ENCODE measurements at regions not wholly inside any gene's neighbourhood (a gene's known extent, or its start where the extent isn't known, plus 50 kb on each side); places are given as distances from the start of the nearest gene placed in this dataset.
A peak's percentile ranks its signal among the peaks of the same experiment; 100 is the strongest.

- Histone ChIP-seq H3K4me3 (ENCODE audit: low read length) (no peak overlapping the region), H3K79me1 (ENCODE audit: low read length) (no peaks in the 10 kb centered on the region), H2BK5ac (ENCODE audit: low read length) (no peak overlapping the region), H2BK120ac (ENCODE audit: low read depth, low read length) (no peak overlapping the region), H3K18ac (ENCODE audit: low read length) (no peak overlapping the region), H3K4ac (ENCODE audit: low read depth, low read length) (no peak overlapping the region), H4K5ac (ENCODE audit: low read length) (no peak overlapping the region), H3K9ac (ENCODE audit: low read length) (no peak overlapping the region), H3K4me1 (ENCODE audit: control insufficient read depth, low read depth, low read length) (no peaks in the 10 kb centered on the region), H3K36me3 (ENCODE audit: control insufficient read depth, insufficient read depth, low read length) (no peaks in the 10 kb centered on the region), H3K27me3 (ENCODE audit: insufficient read depth, low read length, poor library complexity) (no peaks in the 10 kb centered on the region), H3K56ac (ENCODE audit: low read length) (no peak overlapping the region), H3K23ac (ENCODE audit: low read length) (no peak overlapping the region), H3K4me2 (ENCODE audit: low read length) (no peak overlapping the region), H2AK5ac (ENCODE audit: low read length) (no peak overlapping the region), H2BK15ac (replicated peaks; ENCODE audit: low read depth) (no peak overlapping the region), H4K8ac (ENCODE audit: low read depth, low read length) (no peak overlapping the region), H3K27ac (ENCODE audit: low read depth, low read length) (no peak overlapping the region), H3K79me2 (ENCODE audit: control insufficient read depth, insufficient read depth, low read length) (no peaks in the 10 kb centered on the region)
- no CpG with 5 or more reads among the region's 12 CpGs for WGBS (ENCODE audit: extremely low coverage, insufficient coverage, low lambda C conversion rate)
- DNase-seq = no peak
Observed at GRCh38 chrX:39721566-39722279, 376.0 kb downstream of the BCOR start.

DNA sequence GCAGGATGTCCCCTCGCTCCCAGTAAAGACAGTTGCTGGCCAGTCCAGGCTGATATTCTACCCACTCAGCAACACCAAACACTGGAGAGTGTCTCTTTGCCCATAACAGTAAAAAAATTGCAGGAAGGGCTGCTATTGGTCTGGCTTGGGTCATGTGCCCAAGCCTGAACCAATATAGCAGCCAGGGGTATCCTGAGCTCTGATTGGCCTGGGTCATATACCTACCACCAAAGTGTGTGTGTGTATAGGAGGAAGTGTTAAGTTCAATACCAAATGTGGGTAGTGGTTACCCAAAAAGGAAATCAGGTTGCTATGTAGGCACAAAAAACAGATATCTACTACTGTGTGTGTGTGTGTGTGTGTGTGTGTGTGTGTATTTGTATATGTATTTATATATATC, 373.2 kb downstream of the BCOR start:
- Histone ChIP-seq H3K79me2 (ENCODE audit: control insufficient read depth, insufficient read depth, low read length) (no peaks in the 10 kb centered on the region), H3K4me2 (ENCODE audit: low read length) (no peak overlapping the region), H2AK5ac (ENCODE audit: low read length) (no peak overlapping the region), H3K4me3 (ENCODE audit: low read length) (no peak overlapping the region), H4K8ac (ENCODE audit: low read depth, low read length) (no peak overlapping the region), H3K79me1 (ENCODE audit: low read length) (no peaks in the 10 kb centered on the region), H4K5ac (ENCODE audit: low read length) (no peak overlapping the region), H3K36me3 (ENCODE audit: control insufficient read depth, insufficient read depth, low read length) (no peaks in the 10 kb centered on the region), H2BK5ac (ENCODE audit: low read length) (no peak overlapping the region), H3K4ac (ENCODE audit: low read depth, low read length) (no peak overlapping the region), H3K27me3 (ENCODE audit: insufficient read depth, low read length, poor library complexity) (no peaks in the 10 kb centered on the region), H2BK120ac (ENCODE audit: low read depth, low read length) (no peak overlapping the region), H2BK15ac (replicated peaks; ENCODE audit: low read depth) (no peak overlapping the region), H3K4me1 (ENCODE audit: control insufficient read depth, low read depth, low read length) (no peaks in the 10 kb centered on the region), H3K56ac (ENCODE audit: low read length) (no peak overlapping the region), H3K27ac (ENCODE audit: low read depth, low read length) (no peak overlapping the region), H3K18ac (ENCODE audit: low read length) (no peak overlapping the region), H3K23ac (ENCODE audit: low read length) (no peak overlapping the region), H3K9ac (ENCODE audit: low read length) (no peak overlapping the region)
- WGBS (ENCODE audit: extremely low coverage, insufficient coverage, low lambda C conversion rate) = no CpG with 5 or more reads among the region's 1 CpG
- DNase-seq = no peak

DNA sequence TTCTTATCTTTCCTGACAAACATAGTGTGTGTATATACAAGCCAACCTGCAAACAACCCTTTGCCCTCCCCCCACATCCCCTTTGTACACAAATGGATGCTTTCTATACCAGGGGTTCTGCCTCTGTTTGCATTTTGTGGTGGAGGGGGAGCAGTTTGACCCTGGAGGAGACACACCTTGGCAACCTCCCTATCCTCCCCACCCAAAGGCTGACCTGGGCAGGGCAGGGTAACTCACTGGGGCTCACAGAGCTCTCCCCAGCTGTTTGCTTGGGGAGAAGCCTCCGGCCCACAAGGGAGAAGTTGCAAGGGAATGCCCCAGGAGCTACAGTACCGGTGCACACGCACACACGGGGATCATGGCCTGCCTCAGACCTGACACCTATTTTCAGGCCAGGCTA, 372.6 kb downstream of the BCOR start:
- Histone ChIP-seq H2BK5ac (ENCODE audit: low read length) (no peak overlapping the region), H3K23ac (ENCODE audit: low read length) (no peak overlapping the region), H4K5ac (ENCODE audit: low read length) (no peak overlapping the region), H3K27me3 (ENCODE audit: insufficient read depth, low read length, poor library complexity) (no peaks in the 10 kb centered on the region), H2AK5ac (ENCODE audit: low read length) (no peak overlapping the region), H3K79me1 (ENCODE audit: low read length) (no peaks in the 10 kb centered on the region), H3K36me3 (ENCODE audit: control insufficient read depth, insufficient read depth, low read length) (no peaks in the 10 kb centered on the region), H2BK15ac (replicated peaks; ENCODE audit: low read depth) (no peak overlapping the region), H3K79me2 (ENCODE audit: control insufficient read depth, insufficient read depth, low read length) (no peaks in the 10 kb centered on the region), H3K56ac (ENCODE audit: low read length) (no peak overlapping the region), H3K4me1 (ENCODE audit: control insufficient read depth, low read depth, low read length) (no peaks in the 10 kb centered on the region), H2BK120ac (ENCODE audit: low read depth, low read length) (no peak overlapping the region), H4K8ac (ENCODE audit: low read depth, low read length) (no peak overlapping the region), H3K18ac (ENCODE audit: low read length) (no peak overlapping the region), H3K9ac (ENCODE audit: low read length) (no peak overlapping the region), H3K27ac (ENCODE audit: low read depth, low read length) (no peak overlapping the region), H3K4me3 (ENCODE audit: low read length) (no peak overlapping the region), H3K4me2 (ENCODE audit: low read length) (no peak overlapping the region), H3K4ac (ENCODE audit: low read depth, low read length) (no peak overlapping the region)
- DNase-seq = no peak
- WGBS (ENCODE audit: extremely low coverage, insufficient coverage, low lambda C conversion rate) = no CpG with 5 or more reads among the region's 4 CpGs

GRCh38 chrX:39725928-39726619, 371.7 kb downstream of the BCOR start:
- DNase-seq = no peak
- WGBS (ENCODE audit: extremely low coverage, insufficient coverage, low lambda C conversion rate) = no CpG with 5 or more reads among the region's 13 CpGs
- H3K18ac ChIP-seq (ENCODE audit: low read length) = no peak overlapping the region

GRCh38 chrX:39726771-39727170, 371.0 kb downstream of the BCOR start:
- Histone ChIP-seq H3K4me3 (ENCODE audit: low read length) (no peak overlapping the region), H3K79me1 (ENCODE audit: low read length) (no peaks in the 10 kb centered on the region), H3K27me3 (ENCODE audit: insufficient read depth, low read length, poor library complexity) (no peaks in the 10 kb centered on the region), H3K18ac (ENCODE audit: low read length) (no peak overlapping the region), H2AK5ac (ENCODE audit: low read length) (no peak overlapping the region), H3K9ac (ENCODE audit: low read length) (no peak overlapping the region), H3K23ac (ENCODE audit: low read length) (no peak overlapping the region), H3K56ac (ENCODE audit: low read length) (no peak overlapping the region), H2BK5ac (ENCODE audit: low read length) (no peak overlapping the region), H4K5ac (ENCODE audit: low read length) (no peak overlapping the region), H3K79me2 (ENCODE audit: control insufficient read depth, insufficient read depth, low read length) (no peaks in the 10 kb centered on the region), H2BK15ac (replicated peaks; ENCODE audit: low read depth) (no peak overlapping the region), H3K4me1 (ENCODE audit: control insufficient read depth, low read depth, low read length) (no peaks in the 10 kb centered on the region), H3K4me2 (ENCODE audit: low read length) (no peak overlapping the region), H3K4ac (ENCODE audit: low read depth, low read length) (no peak overlapping the region), H2BK120ac (ENCODE audit: low read depth, low read length) (no peak overlapping the region), H4K8ac (ENCODE audit: low read depth, low read length) (no peak overlapping the region), H3K27ac (ENCODE audit: low read depth, low read length) (no peak overlapping the region), H3K36me3 (ENCODE audit: control insufficient read depth, insufficient read depth, low read length) (no peaks in the 10 kb centered on the region)
- WGBS (ENCODE audit: extremely low coverage, insufficient coverage, low lambda C conversion rate) = no CpG with 5 or more reads among the region's 3 CpGs
- peak; percentile 37 for DNase-seq

More at GRCh38 chrX:39725928-39726619, 371.7 kb downstream of the BCOR start:
- Histone ChIP-seq H2BK5ac (ENCODE audit: low read length) (no peak overlapping the region), H3K23ac (ENCODE audit: low read length) (no peak overlapping the region), H3K4me2 (ENCODE audit: low read length) (no peak overlapping the region), H2BK15ac (replicated peaks; ENCODE audit: low read depth) (no peak overlapping the region), H3K4me1 (ENCODE audit: control insufficient read depth, low read depth, low read length) (no peaks in the 10 kb centered on the region), H3K4me3 (ENCODE audit: low read length) (no peak overlapping the region), H2AK5ac (ENCODE audit: low read length) (no peak overlapping the region), H3K4ac (ENCODE audit: low read depth, low read length) (no peak overlapping the region), H3K9ac (ENCODE audit: low read length) (no peak overlapping the region), H3K79me1 (ENCODE audit: low read length) (no peaks in the 10 kb centered on the region), H3K36me3 (ENCODE audit: control insufficient read depth, insufficient read depth, low read length) (no peaks in the 10 kb centered on the region), H3K27me3 (ENCODE audit: insufficient read depth, low read length, poor library complexity) (no peaks in the 10 kb centered on the region), H4K8ac (ENCODE audit: low read depth, low read length) (no peak overlapping the region), H3K27ac (ENCODE audit: low read depth, low read length) (no peak overlapping the region), H3K79me2 (ENCODE audit: control insufficient read depth, insufficient read depth, low read length) (no peaks in the 10 kb centered on the region), H3K56ac (ENCODE audit: low read length) (peak overlapping the region; percentile 64), H2BK120ac (ENCODE audit: low read depth, low read length) (no peak overlapping the region), H4K5ac (ENCODE audit: low read length) (no peak overlapping the region)
